HL-60 (cell line): ENCODE measurements at regions not wholly inside any gene's neighbourhood (a gene's known extent, or its start where the extent isn't known, plus 50 kb on each side); places are given as distances from the start of the nearest gene placed in this dataset.

Source experiments
- DNase-seq, 2 experiments: peaks; one replicate each; pipeline ENCODE4 v3.0.0-alpha.2; 2010 to 2020; ENCODE audit warnings: low read depth in 1 of 2, low spot score in 1 of 2
- H3K27ac ChIP-seq: fragments of 250-450 bp; sonication (Bioruptor Pico); replicated peaks from 2 replicates; pipeline ENCODE4 v1.5.1; 2020; ENCODE audit warnings: mild to moderate bottlenecking, moderate library complexity
- H3K27me3 ChIP-seq: fragments of 250-450 bp; sonication (Bioruptor Pico); 2 replicates; pipeline ENCODE4 v1.5.1; 2021; ENCODE audit warnings: mild to moderate bottlenecking, moderate library complexity; ENCODE audit not compliant: insufficient read depth, poor library complexity, severe bottlenecking
- H3K4me3 ChIP-seq: replicated peaks from 2 replicates; pipeline ENCODE4 v1.5.1; 2011; ENCODE audit warnings: mild to moderate bottlenecking, control low read depth, low read length; ENCODE audit not compliant: insufficient read depth
- CTCF ChIP-seq: IDR thresholded peaks from one replicate; pipeline ENCODE4 v1.5.1; 2011; ENCODE audit warnings: low read length, control low read depth, inconsistent platforms; ENCODE audit not compliant: insufficient read depth
- GABPA ChIP-seq: IDR thresholded peaks from 2 replicates; pipeline ENCODE4 v1.6.1; 2012; ENCODE audit warnings: low read depth
- POLR2AphosphoS5 ChIP-seq: IDR thresholded peaks from 2 replicates; pipeline ENCODE4 v1.6.1; 2012; ENCODE audit warnings: low read depth
- SPI1 ChIP-seq: IDR thresholded peaks from 2 replicates; pipeline ENCODE4 v1.6.1; 2012; ENCODE audit warnings: low read depth, mild to moderate bottlenecking, borderline replicate concordance
- TF ChIP-seq, protein P1 (sequence below): IDR thresholded peaks from 2 replicates; pipeline ENCODE4 v1.6.1; 2012; ENCODE audit warnings: low read depth; ENCODE audit not compliant: insufficient replicate concordance

- H3K27me3 ChIP-seq, result no peaks in the 10 kb centered on the region
- DNase-seq, result no peak
- no peak overlapping the region for H3K27ac ChIP-seq
- no peak overlapping the region for H3K4me3 ChIP-seq
- no peak for TF ChIP-seq POLR2AphosphoS5
- TF ChIP-seq, protein P1, sequence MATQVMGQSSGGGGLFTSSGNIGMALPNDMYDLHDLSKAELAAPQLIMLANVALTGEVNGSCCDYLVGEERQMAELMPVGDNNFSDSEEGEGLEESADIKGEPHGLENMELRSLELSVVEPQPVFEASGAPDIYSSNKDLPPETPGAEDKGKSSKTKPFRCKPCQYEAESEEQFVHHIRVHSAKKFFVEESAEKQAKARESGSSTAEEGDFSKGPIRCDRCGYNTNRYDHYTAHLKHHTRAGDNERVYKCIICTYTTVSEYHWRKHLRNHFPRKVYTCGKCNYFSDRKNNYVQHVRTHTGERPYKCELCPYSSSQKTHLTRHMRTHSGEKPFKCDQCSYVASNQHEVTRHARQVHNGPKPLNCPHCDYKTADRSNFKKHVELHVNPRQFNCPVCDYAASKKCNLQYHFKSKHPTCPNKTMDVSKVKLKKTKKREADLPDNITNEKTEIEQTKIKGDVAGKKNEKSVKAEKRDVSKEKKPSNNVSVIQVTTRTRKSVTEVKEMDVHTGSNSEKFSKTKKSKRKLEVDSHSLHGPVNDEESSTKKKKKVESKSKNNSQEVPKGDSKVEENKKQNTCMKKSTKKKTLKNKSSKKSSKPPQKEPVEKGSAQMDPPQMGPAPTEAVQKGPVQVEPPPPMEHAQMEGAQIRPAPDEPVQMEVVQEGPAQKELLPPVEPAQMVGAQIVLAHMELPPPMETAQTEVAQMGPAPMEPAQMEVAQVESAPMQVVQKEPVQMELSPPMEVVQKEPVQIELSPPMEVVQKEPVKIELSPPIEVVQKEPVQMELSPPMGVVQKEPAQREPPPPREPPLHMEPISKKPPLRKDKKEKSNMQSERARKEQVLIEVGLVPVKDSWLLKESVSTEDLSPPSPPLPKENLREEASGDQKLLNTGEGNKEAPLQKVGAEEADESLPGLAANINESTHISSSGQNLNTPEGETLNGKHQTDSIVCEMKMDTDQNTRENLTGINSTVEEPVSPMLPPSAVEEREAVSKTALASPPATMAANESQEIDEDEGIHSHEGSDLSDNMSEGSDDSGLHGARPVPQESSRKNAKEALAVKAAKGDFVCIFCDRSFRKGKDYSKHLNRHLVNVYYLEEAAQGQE, result no peak
- no peak for TF ChIP-seq GABPA
- TF ChIP-seq SPI1, result no peak
- TF ChIP-seq CTCF, result no peak
Observed at GRCh38 chr1:4965346-4966075, 311.1 kb downstream of the AJAP1 start.

- Histone ChIP-seq H3K27me3 (no peaks in the 10 kb centered on the region), H3K27ac (no peak overlapping the region), H3K4me3 (no peak overlapping the region)
- no peak for DNase-seq
- no peak for TF ChIP-seq SPI1
- no peak for TF ChIP-seq GABPA
- TF ChIP-seq, protein P1, result no peak
- no peak for TF ChIP-seq CTCF
- TF ChIP-seq POLR2AphosphoS5, result no peak
Observed at GRCh38 chr1:4964634-4965345, 310.4 kb downstream of the AJAP1 start.

- Histone ChIP-seq H3K4me3 (no peak overlapping the region), H3K27me3 (no peaks in the 10 kb centered on the region), H3K27ac (no peak overlapping the region)
- TF ChIP-seq POLR2AphosphoS5 (no peak), SPI1 (no peak), CTCF (no peak), GABPA (no peak)
- TF ChIP-seq, protein P1, result no peak
- DNase-seq, result no peak
Observed at GRCh38 chr1:4963251-4963650, 308.8 kb downstream of the AJAP1 start.
